Heart left ventricle (tissue), 16 donors: ENCODE measurements at regions not wholly inside any gene's neighbourhood (a gene's known extent, or its start where the extent isn't known, plus 50 kb on each side); places are given as distances from the start of the nearest gene placed in this dataset.

ENCODE experiments used
- ATAC-seq, 4 donors: fragments of 200-7000 bp; cut with Tn5 transposase; one replicate each; pipeline ENCODE4 v1.9.1; 2020 to 2022; ENCODE audit warnings: moderate library complexity in 4 of 4, mild to moderate bottlenecking in 3 of 4, moderate number of reproducible peaks in 1 of 4
- DNase-seq, 5 donors: peaks; one replicate each; pipeline ENCODE4 v3.0.0-alpha.2; 2020
- H3K27ac ChIP-seq, 12 donors: fragments of 200-600 bp; sonication (generic) in 4 of 12; one replicate each; pipeline versions ENCODE4 v1.5.0 to v1.8.0; 2016 to 2022; ENCODE audit warnings: mild to moderate bottlenecking in 2 of 12
- H3K27me3 ChIP-seq, 9 donors: fragments of 200-600 bp; sonication (generic) in 2 of 9; one replicate each; pipeline versions ENCODE4 v1.5.1 to v1.8.0; 2016 to 2022; ENCODE audit warnings: mild to moderate bottlenecking in 3 of 9
- H3K36me3 ChIP-seq, 9 donors: fragments of 200-600 bp; sonication (generic) in 2 of 9; one replicate each; pipeline versions ENCODE4 v1.5.0 to v1.8.0; 2018 to 2022; ENCODE audit warnings: mild to moderate bottlenecking in 2 of 9
- H3K4me1 ChIP-seq, 12 donors: fragments of 200-600 bp; sonication (generic) in 4 of 12; one replicate each; pipeline versions ENCODE4 v1.5.0 to v1.8.0; 2016 to 2022; ENCODE audit warnings: mild to moderate bottlenecking in 3 of 12
- H3K4me3 ChIP-seq, 12 donors: fragments of 200-600 bp; sonication (generic) in 4 of 12; one replicate each; pipeline versions ENCODE4 v1.5.0 to v1.8.0; 2017 to 2022; ENCODE audit warnings: mild to moderate bottlenecking in 9 of 12, moderate library complexity in 4 of 12
- H3K9me3 ChIP-seq, 12 donors: fragments of 200-600 bp; sonication (generic) in 4 of 12; one replicate each; pipeline versions ENCODE4 v1.5.0 to v1.8.0; 2016 to 2022; ENCODE audit warnings: mild to moderate bottlenecking in 1 of 12
- POLR2A ChIP-seq, 2 donors: fragments of 450-650 bp; IDR thresholded peaks; one replicate each; pipeline ENCODE4 v1.6.1; 2017; ENCODE audit warnings: antibody characterized with exemption in 2 of 2, mild to moderate bottlenecking in 2 of 2, moderate library complexity in 2 of 2
- WGBS, 4 donors: extraction: QIAGEN DNeasy Blood & Tissue Kit in 2 of 4; methylation state at CpG; one replicate each; pipeline versions ENCODE4 v1.1.5 to v1.1.7; 2013 to 2018; 5-methylcytosine and 5-hydroxymethylcytosine counted together
- intact Hi-C, 10 donors: fragments of 100-400 bp; cut with DNase I; formaldehyde crosslinking; loops; one replicate each; pipeline versions ENCODE4 v1.11.1 to v1.14.2; 2022
- TF ChIP-seq, protein P1 (sequence below), 12 donors: fragments of 200-600 bp; sonication (generic) in 4 of 12; IDR thresholded peaks; one replicate each; pipeline versions ENCODE4 v1.5.0 to v1.8.0; 2018 to 2022; ENCODE audit warnings: antibody characterized with exemption in 12 of 12, mild to moderate bottlenecking in 5 of 12
- donor health status: ischemic (EF 13 %, LVEDD 7.1; RV severe dilation, severe dysfunction).
- donor health status: healthy with polysubstance abuse.
- donor health status: DM: no; HTN: yes; CAD: no.
- donor health status: DM: no; HTN: no; CAD: no.
- donor health status: ischemic (EF 25% LVEDD 6.9; RV normal size, moderate dysfunction).
- donor health status: ischemic (EF 25% LVEDD 5.7; RV mildly dilated, moderate dysfunction).
- donor health status: healthy.
- donor health status: DM: yes; HTN: yes; CAD: no.
- donor health status: ischemic (EF 35%, LVEDD 5.7; RV mildly dilated, moderate dysfunction).
- donor health status: nonischemic (EF 11% LVEDD 7.7; RV severe dilation, severe dysfunction).
- donor health status: DM: yes; HTN: yes; CAD: no.
- donor health status: PGD.
- donor health status: ischemic (EF 29% LVEDD 5.4; RV normal size, mild dysfunction).
- donor health status: nonischemic (EF 23%, LVEDD 6.1; RV moderate dilation, normal function).

DNA sequence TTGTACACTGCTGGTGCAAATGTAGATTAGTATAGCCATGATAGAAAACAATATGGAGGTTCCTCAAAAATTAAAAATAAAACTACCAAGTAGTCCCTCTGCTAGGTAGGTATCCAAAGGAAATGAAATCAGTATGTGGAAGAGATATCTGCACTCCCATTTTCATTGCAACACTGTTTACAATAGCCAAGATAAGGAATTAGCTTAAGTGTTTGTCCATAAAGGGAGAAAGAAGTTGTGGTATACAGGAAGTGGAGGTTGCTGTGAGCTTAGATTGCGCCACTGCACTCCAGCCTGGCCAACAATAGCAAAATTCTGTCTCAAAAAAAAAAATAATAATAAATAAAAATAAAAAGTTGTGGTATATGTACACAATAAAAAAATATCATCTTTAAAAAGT is 325.0 kb upstream of the EMCN start:
- no peak for TF ChIP-seq POLR2A (IDR thresholded peaks at IDR 0.05)
- TF ChIP-seq, protein P1, sequence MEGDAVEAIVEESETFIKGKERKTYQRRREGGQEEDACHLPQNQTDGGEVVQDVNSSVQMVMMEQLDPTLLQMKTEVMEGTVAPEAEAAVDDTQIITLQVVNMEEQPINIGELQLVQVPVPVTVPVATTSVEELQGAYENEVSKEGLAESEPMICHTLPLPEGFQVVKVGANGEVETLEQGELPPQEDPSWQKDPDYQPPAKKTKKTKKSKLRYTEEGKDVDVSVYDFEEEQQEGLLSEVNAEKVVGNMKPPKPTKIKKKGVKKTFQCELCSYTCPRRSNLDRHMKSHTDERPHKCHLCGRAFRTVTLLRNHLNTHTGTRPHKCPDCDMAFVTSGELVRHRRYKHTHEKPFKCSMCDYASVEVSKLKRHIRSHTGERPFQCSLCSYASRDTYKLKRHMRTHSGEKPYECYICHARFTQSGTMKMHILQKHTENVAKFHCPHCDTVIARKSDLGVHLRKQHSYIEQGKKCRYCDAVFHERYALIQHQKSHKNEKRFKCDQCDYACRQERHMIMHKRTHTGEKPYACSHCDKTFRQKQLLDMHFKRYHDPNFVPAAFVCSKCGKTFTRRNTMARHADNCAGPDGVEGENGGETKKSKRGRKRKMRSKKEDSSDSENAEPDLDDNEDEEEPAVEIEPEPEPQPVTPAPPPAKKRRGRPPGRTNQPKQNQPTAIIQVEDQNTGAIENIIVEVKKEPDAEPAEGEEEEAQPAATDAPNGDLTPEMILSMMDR (IDR thresholded peaks at IDR 0.05): no peak
- Histone ChIP-seq H3K27me3 (no peaks in the 10 kb centered on the region), H3K4me1 (no peaks in the 10 kb centered on the region), H3K9me3 (no peaks in the 10 kb centered on the region), H3K4me3 (no peak overlapping the region), H3K27ac (no peak overlapping the region), H3K36me3 (no peaks in the 10 kb centered on the region)
- ATAC-seq: no peak
- intact Hi-C loops: no loop called here
- no peak for DNase-seq
- WGBS, 4 donors: 81 to 96% (median 93%) methylated on average over 1 of the region's 1 CpG

- no peaks in the 10 kb centered on the region for H3K9me3 ChIP-seq
- H3K27ac ChIP-seq: no peak overlapping the region
- WGBS, 4 donors: 93 to 98% (median 96%) methylated on average over 2 of the region's 2 CpGs
- no peaks in the 10 kb centered on the region for H3K4me1 ChIP-seq
- intact Hi-C loops: no loop called here
- H3K4me3 ChIP-seq: no peak overlapping the region
- TF ChIP-seq POLR2A (IDR thresholded peaks at IDR 0.05): no peak
- H3K36me3 ChIP-seq: no peaks in the 10 kb centered on the region
- ATAC-seq (no peak), DNase-seq (no peak)
- H3K27me3 ChIP-seq: no peaks in the 10 kb centered on the region
Observed at GRCh38 chr4:100841911-100842310, 324.1 kb upstream of the EMCN start.

DNA sequence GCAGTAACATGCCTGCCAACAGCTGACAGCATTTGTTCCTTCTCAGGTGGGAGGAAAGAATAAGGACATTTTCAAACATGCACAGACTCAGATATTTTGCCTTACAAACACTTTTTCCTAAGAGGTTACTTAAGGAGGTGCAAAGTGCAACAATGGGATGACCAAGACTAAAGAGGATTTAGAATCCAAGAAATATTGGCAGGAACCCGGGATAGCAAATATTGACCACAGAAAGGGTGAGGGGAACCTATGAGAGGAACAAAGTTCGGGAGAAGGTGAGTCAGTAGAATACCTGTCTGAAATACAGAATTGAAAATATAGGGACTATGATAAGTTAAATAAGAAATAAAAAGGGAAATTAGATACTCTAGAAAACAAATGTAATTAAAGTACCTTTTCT is 321.9 kb upstream of the EMCN start:
- Histone ChIP-seq H3K27me3 (no peaks in the 10 kb centered on the region), H3K4me3 (no peak overlapping the region), H3K27ac (no peak overlapping the region), H3K36me3 (no peaks in the 10 kb centered on the region), H3K4me1 (no peaks in the 10 kb centered on the region), H3K9me3 (no peaks in the 10 kb centered on the region)
- 92 to 95% (median 94%) methylated on average over 2 of the region's 2 CpGs for WGBS, 4 donors
- DNase-seq (no peak), ATAC-seq (no peak)
- no peak for TF ChIP-seq POLR2A (IDR thresholded peaks at IDR 0.05)
- TF ChIP-seq, protein P1 (IDR thresholded peaks at IDR 0.05): no peak
- intact Hi-C loops: no loop called here

GRCh38 chr4:100838286-100838685 is 320.5 kb upstream of the EMCN start:
- ATAC-seq (no peak), DNase-seq (no peak)
- Histone ChIP-seq H3K27ac (no peak overlapping the region), H3K4me3 (no peak overlapping the region), H3K9me3 (no peaks in the 10 kb centered on the region), H3K27me3 (no peaks in the 10 kb centered on the region), H3K4me1 (no peaks in the 10 kb centered on the region), H3K36me3 (no peaks in the 10 kb centered on the region)
- 66 to 84% (median 80%) methylated on average over 1 of the region's 1 CpG for WGBS, 4 donors
- TF ChIP-seq POLR2A (IDR thresholded peaks at IDR 0.05): no peak
- TF ChIP-seq, protein P1 (IDR thresholded peaks at IDR 0.05): no peak
- intact Hi-C loops: no loop called here

DNA sequence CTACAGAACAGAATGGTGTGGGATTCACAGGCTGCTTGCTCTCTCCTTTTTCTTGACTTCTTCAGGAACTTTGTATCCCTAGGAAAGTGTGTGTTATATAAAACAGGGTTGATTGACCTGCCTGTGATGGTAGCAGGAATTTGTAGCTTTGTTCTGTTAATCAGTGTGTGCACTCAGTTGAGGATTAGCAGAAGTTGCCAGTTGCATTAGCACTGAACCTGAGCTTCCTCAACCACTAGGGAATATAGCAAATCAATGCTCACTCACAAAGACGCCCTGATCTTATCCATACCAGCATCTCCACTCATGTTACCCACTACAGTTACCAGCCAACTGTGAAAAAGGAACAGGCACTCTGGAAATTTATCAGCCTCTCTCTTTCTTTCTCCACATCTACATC is 319.1 kb upstream of the EMCN start:
- no peaks in the 10 kb centered on the region for H3K27me3 ChIP-seq
- H3K4me1 ChIP-seq: no peaks in the 10 kb centered on the region
- no peak overlapping the region for H3K4me3 ChIP-seq
- peaks cover 0 to 6% (median 0%) of the 10 kb centered on the region in 12 donors for H3K9me3 ChIP-seq
- ATAC-seq (no peak), DNase-seq (no peak)
- H3K36me3 ChIP-seq: no peaks in the 10 kb centered on the region
- no peak for TF ChIP-seq POLR2A (IDR thresholded peaks at IDR 0.05)
- TF ChIP-seq, protein P1 (IDR thresholded peaks at IDR 0.05): no peak
- no peak overlapping the region for H3K27ac ChIP-seq
- intact Hi-C loops: no loop called here
- WGBS, 4 donors: 42 to 56% (median 54%) methylated on average over 1 of the region's 1 CpG
